NCI-H510A treated with DMSO at 0.1 percent for 48 hours (cell line): ENCODE measurements at regions not wholly inside any gene's neighbourhood (a gene's known extent, or its start where the extent isn't known, plus 50 kb on each side); places are given as distances from the start of the nearest gene placed in this dataset.
"Not testable (repeated sequence)": the region's sequence is repeated elsewhere in the genome, so short reads cannot be mapped to it uniquely, and the experiment has no call there.

Experiments
- DNase-seq: peaks from one replicate; lab custom pipeline; 2025; lab: John Stamatoyannopoulos, UW

- no peak for DNase-seq
These were observed 626.1 kb upstream of the SLITRK6 start for GRCh38 chr13:86425170-86425815.

DNA sequence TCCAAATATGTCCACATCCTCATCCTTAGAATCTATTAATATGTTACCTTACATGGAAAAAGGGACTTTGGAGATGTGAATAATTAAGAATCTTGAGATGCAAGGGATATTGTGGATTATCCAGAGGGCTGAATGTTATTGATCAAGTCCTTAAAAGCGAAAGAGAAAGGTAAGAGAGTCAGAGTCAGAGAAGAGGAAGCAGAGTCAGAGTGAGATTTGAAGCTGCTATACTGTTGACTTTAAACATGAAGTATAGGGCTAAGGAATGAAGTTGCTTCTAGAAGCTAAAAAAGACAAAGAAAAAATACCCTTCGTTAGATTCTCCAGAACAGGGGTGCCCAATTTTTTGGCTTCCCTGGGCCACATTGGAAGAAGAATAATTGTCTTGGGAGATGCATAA lies 627.2 kb upstream of the SLITRK6 start:
- DNase-seq, result no peak

DNA sequence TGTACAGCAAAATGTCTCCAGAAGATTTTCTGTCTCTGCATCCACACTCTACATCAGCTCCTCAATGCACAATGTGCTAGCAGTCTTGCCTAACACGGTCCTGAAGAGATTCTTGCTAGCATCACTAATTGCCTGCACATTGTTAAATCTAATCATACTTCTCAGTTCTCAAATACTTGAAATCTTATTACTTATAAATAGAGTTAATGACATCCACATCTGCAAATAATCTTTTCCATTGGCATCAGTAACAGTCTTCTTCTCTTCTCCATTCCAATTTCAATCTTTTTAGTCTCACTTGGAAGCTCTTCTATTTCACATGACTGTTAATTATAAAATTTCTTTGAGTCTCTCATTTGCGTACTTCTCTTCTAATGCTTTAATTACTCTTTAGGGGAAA lies 630.5 kb upstream of the SLITRK6 start:
- no peak for DNase-seq

GRCh38 chr13:86438034-86438433 lies 638.8 kb upstream of the SLITRK6 start:
- no peak for DNase-seq

DNA sequence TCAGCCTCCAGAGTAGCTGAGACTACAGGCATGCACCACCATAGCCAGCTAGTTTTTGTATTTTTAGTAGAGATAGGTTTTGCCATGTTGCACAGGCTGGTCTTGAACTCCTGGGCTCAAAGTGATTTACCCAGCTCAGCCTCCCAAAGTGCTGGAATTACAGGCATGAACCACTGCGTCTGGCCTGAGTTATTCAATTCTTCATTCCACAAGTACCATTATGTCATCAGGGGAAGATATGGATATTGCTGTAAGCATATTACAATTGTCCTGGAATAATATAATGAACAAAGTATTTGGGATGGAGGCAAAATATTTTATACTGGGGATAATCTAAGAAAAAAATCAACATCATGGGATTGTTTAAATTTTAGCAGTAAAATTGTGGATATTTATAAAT lies 646.0 kb upstream of the SLITRK6 start:
- DNase-seq, result no peak

GRCh38 chr13:86445672-86446071 lies 646.5 kb upstream of the SLITRK6 start:
- DNase-seq, result no peak

DNA sequence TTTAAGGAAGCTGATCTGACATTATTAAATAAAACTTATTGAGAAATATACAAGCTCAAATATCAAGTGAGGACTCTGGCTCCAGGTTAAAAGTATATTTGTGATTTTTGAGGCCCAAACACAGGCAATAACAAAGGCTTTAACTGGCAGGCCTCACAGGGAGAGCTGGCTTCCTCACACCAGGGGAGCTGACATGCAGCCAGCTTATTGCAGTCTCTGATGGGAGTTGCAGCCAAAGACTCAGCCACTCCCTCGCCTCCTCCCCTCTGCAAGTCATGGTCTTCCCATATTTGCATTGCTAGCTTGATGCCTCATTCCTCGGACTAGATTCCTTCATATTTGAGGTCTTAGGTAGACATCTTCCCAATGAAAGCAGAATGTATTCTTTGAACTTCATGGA lies 647.1 kb upstream of the SLITRK6 start:
- no peak for DNase-seq

- DNase-seq, result no peak
These were observed 648.3 kb upstream of the SLITRK6 start for GRCh38 chr13:86447479-86447878.

DNA sequence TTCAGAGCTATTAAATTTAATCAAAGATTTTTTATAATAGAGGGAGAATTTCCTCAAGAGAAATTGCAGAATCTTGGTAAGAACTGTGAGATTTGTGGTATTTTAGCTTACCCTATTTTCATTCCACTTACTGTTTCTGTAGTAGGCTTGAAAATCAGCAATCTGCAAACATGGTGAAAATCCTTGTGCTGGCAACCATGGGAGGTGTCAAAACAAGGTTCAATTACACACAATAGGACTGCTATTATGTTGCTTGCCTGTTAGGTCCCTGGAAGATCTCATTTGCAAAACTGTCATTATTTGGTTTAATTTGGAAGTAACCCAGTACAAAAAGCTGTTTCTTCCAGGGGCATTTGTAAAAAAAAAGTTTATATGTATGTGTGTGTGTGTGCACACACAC lies 662.8 kb upstream of the SLITRK6 start:
- DNase-seq, result no peak

GRCh38 chr13:86464193-86464592 lies 665.0 kb upstream of the SLITRK6 start:
- peak; percentile 7 for DNase-seq

DNA sequence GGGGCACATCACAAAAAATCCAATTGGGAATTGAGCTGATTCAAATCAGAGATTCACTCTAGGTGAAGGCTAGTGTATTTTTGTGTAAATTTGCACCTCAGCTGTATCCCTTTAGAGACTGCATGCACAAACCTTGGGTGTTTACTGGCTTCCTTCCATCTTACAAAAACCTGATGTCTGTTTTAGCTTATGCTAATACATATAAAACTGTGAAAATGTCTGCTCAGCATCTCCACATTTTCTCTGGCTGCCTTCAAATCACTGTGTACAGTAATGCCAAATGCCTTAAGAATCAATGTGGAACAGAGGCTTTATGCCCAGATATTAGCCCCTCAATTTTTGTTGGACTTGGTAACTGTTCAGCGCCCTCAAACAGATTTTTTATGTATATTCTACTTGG lies 675.8 kb upstream of the SLITRK6 start:
- no peak for DNase-seq

GRCh38 chr13:86476656-86477055 lies 677.4 kb upstream of the SLITRK6 start:
- DNase-seq, result no peak

GRCh38 chr13:86486582-86486981 lies 687.4 kb upstream of the SLITRK6 start:
- DNase-seq, result no peak

DNA sequence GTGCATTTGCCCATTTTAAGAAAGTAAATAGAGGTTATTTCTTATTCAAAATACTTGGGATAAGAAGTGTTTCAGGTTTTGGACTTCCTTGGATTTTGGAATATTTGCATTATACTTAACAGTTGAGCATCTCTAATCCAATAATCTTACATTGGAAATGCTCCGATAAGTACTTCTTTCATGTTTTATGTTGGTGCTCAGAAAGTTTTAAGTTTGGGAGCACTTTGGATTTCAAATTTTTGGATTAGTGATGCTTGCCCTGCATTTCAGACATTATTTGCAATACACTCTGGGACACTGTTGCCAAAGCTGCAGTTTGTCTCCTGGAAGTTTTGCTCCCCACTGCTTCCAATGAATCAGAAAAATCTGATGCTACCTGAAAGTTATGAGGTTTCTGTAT lies 691.9 kb upstream of the SLITRK6 start:
- DNase-seq, result no peak

- not testable (repeated sequence) for DNase-seq
These were observed 702.7 kb upstream of the SLITRK6 start for GRCh38 chr13:86501931-86502330.

GRCh38 chr13:86510792-86511191 lies 711.6 kb upstream of the SLITRK6 start:
- no peak for DNase-seq

GRCh38 chr13:86541461-86541860 lies 742.2 kb upstream of the SLITRK6 start:
- DNase-seq, result no peak

GRCh38 chr13:86554066-86554465 lies 754.8 kb upstream of the SLITRK6 start:
- no peak for DNase-seq

- no peak for DNase-seq
These were observed 760.7 kb upstream of the SLITRK6 start for GRCh38 chr13:86559901-86560300.

- DNase-seq, result no peak
These were observed 763.6 kb upstream of the SLITRK6 start for GRCh38 chr13:86562866-86563265.

DNA sequence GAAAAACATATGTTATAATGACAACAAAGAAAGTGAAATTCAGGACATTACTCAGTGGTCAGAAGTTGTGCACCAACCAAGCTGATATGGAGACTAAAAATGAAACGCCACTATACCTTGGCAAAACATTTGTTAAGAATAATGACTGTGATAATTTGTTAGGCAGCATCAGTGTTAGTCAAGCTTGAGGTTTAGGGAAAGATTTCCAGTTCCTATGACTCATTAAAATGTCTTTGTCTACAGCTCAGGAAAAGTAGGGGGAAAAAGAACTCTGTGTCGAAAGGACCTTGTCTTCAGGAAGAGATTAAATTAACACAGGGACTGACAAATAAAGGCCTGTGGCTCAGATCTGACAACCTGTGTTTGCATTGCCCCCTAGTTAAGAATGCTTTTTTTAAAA lies 764.1 kb upstream of the SLITRK6 start:
- DNase-seq, result no peak

GRCh38 chr13:86567119-86567518 lies 767.9 kb upstream of the SLITRK6 start:
- DNase-seq, result no peak

DNA sequence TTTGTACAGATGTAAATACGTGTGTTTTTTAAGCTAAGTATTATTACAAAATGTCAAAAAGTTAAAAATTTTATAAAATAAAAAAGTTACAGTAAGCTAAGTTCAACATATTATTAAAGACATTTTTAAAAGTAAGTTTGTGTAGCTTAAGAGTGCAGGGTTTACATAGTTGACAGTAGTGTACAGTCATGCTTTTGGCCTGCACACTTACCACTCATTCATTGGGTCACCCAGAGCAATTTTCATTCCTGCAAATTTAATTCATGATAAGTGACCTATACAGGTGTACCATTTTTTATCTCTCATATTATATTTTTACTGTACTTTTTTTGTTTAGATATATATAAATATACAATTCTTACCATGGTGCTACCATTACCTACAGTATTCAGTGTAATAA lies 769.9 kb upstream of the SLITRK6 start:
- no peak for DNase-seq

DNA sequence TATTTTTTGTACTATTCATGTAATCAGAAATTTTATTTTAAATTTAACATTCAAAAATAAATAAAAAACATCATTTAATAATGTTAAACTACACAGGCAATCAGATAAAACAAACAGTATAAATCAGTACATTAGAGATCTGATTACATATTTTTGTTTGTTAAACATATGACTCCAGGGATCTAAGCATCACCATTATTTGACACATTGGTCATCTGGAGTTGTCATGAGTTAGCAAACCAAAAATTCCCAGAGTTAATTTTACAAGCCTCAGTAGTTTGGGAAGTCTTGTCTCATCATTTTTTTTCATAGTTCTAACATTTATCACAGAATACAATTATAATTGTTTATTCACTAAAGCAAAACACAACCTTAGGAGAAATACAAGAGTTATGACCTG lies 770.8 kb upstream of the SLITRK6 start:
- DNase-seq, result no peak

DNA sequence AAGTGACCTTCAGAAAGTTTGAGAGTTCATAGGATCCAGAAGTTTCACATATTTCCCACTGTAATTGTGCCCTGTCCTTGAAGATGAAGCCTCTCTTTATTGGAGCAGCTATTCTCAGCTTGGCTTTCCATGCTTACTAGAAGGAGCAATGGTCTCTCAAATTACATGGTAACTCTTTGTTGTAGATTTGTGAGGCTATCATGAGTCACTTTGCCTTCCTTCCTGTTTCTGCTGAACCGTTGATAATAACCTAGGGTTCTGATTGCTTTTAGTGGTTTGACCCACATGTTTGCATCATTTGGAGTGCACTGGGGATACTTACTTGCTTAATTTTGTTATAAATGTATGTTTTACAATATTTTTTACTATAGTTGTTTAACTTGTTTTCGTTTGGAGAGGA lies 772.9 kb upstream of the SLITRK6 start:
- DNase-seq, result no peak
